ENCODE measurements at regions not wholly inside any gene's neighbourhood (a gene's known extent, or its start where the extent isn't known, plus 50 kb on each side); places are given as distances from the start of the nearest gene placed in this dataset.

DNA sequence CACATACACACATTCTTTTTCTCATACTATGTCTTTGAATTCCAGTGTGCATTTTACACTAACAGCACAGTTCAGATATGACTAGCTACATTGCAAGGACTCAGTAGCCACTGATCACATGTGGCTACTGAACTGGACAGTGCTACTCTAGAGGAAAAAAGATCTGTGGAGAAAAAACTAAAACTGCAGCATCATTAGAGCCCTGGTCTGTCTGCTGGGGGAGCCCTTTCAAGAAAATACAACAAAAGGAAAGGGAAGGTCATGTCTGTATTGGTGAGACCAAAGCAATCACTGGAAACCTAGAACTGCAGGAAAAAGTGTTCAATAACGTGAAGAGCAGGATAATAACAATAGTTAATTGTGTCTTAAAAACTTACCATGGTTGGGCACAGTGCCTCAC is 132.3 kb upstream of the JARID2 start:
- no peak overlapping the region for H3K27ac ChIP-seq (replicated peaks)
- TF ChIP-seq SPI1 (IDR thresholded peaks at IDR 0.05; ENCODE audit: borderline replicate concordance, low read depth): no peak
- TF ChIP-seq, protein P1, sequence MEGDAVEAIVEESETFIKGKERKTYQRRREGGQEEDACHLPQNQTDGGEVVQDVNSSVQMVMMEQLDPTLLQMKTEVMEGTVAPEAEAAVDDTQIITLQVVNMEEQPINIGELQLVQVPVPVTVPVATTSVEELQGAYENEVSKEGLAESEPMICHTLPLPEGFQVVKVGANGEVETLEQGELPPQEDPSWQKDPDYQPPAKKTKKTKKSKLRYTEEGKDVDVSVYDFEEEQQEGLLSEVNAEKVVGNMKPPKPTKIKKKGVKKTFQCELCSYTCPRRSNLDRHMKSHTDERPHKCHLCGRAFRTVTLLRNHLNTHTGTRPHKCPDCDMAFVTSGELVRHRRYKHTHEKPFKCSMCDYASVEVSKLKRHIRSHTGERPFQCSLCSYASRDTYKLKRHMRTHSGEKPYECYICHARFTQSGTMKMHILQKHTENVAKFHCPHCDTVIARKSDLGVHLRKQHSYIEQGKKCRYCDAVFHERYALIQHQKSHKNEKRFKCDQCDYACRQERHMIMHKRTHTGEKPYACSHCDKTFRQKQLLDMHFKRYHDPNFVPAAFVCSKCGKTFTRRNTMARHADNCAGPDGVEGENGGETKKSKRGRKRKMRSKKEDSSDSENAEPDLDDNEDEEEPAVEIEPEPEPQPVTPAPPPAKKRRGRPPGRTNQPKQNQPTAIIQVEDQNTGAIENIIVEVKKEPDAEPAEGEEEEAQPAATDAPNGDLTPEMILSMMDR (IDR thresholded peaks at IDR 0.05; ENCODE audit: insufficient read depth, low read length): no peak
- TF ChIP-seq POLR2AphosphoS5 (IDR thresholded peaks at IDR 0.05; ENCODE audit: low read depth): no peak
- TF ChIP-seq, protein P2, sequence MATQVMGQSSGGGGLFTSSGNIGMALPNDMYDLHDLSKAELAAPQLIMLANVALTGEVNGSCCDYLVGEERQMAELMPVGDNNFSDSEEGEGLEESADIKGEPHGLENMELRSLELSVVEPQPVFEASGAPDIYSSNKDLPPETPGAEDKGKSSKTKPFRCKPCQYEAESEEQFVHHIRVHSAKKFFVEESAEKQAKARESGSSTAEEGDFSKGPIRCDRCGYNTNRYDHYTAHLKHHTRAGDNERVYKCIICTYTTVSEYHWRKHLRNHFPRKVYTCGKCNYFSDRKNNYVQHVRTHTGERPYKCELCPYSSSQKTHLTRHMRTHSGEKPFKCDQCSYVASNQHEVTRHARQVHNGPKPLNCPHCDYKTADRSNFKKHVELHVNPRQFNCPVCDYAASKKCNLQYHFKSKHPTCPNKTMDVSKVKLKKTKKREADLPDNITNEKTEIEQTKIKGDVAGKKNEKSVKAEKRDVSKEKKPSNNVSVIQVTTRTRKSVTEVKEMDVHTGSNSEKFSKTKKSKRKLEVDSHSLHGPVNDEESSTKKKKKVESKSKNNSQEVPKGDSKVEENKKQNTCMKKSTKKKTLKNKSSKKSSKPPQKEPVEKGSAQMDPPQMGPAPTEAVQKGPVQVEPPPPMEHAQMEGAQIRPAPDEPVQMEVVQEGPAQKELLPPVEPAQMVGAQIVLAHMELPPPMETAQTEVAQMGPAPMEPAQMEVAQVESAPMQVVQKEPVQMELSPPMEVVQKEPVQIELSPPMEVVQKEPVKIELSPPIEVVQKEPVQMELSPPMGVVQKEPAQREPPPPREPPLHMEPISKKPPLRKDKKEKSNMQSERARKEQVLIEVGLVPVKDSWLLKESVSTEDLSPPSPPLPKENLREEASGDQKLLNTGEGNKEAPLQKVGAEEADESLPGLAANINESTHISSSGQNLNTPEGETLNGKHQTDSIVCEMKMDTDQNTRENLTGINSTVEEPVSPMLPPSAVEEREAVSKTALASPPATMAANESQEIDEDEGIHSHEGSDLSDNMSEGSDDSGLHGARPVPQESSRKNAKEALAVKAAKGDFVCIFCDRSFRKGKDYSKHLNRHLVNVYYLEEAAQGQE (IDR thresholded peaks at IDR 0.05; ENCODE audit: insufficient replicate concordance, low read depth): no peak
- DNase-seq (ENCODE audit: low read depth in 1 of 2, low spot score in 1 of 2): no peak

DNA sequence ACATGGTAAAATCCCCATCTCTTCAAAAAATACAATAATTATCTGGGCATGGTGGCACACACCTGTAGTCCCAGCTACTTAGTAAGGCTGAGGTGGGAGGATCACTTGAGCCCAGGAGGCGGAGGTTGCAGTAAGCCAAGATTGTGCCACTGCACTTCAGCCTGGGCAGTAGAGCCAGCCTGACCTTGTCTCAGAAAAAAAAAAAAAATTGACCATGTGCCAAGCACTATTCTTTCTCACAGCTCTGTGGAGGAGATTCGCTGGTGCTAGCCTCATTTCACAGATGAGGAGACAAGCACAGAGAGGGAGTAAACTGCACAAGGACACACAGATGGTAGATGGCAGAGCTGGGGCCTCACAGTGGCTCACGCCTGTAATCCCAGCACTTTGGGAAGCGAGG is 131.8 kb upstream of the JARID2 start:
- H3K27me3 ChIP-seq (ENCODE audit: insufficient read depth, poor library complexity, severe bottlenecking): no peaks in the 10 kb centered on the region
- H3K4me3 ChIP-seq (replicated peaks; ENCODE audit: insufficient read depth, low read length): no peak overlapping the region
- no peak overlapping the region for H3K27ac ChIP-seq (replicated peaks)
- no peak for DNase-seq (ENCODE audit: low read depth in 1 of 2, low spot score in 1 of 2)
- TF ChIP-seq GABPA (IDR thresholded peaks at IDR 0.05; ENCODE audit: low read depth) (no peak), POLR2AphosphoS5 (IDR thresholded peaks at IDR 0.05; ENCODE audit: low read depth) (no peak), SPI1 (IDR thresholded peaks at IDR 0.05; ENCODE audit: borderline replicate concordance, low read depth) (no peak)
- TF ChIP-seq, protein P1 (IDR thresholded peaks at IDR 0.05; ENCODE audit: insufficient read depth, low read length): no peak
- TF ChIP-seq, protein P2 (IDR thresholded peaks at IDR 0.05; ENCODE audit: insufficient replicate concordance, low read depth): no peak

More for the DNA sequence above, 132.3 kb upstream of the JARID2 start:
- Histone ChIP-seq H3K27me3 (ENCODE audit: insufficient read depth, poor library complexity, severe bottlenecking) (no peaks in the 10 kb centered on the region), H3K4me3 (replicated peaks; ENCODE audit: insufficient read depth, low read length) (no peak overlapping the region)

DNA sequence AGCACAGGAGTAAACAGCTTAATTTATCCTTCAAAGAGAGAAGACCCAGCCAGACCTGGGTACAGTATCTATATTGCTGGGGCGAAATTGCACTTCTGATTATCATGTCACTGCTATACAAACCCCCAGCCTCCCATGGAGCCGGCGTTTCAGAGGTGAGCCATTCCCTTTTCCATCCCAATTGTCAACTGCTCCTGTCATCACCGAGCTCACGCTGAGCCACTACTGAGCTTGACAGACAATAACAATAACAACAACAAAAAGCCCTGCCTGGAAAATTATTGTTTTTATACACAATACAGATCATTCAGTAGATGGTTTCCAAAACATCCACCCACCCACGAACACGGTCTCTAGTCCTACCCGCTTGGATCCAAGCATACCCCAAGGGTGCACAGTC is 129.0 kb upstream of the JARID2 start:
- no peaks in the 10 kb centered on the region for H3K27me3 ChIP-seq (ENCODE audit: insufficient read depth, poor library complexity, severe bottlenecking)
- TF ChIP-seq GABPA (IDR thresholded peaks at IDR 0.05; ENCODE audit: low read depth) (no peak), SPI1 (IDR thresholded peaks at IDR 0.05; ENCODE audit: borderline replicate concordance, low read depth) (no peak), POLR2AphosphoS5 (IDR thresholded peaks at IDR 0.05; ENCODE audit: low read depth) (no peak)
- TF ChIP-seq, protein P2 (IDR thresholded peaks at IDR 0.05; ENCODE audit: insufficient replicate concordance, low read depth): no peak
- TF ChIP-seq, protein P1 (IDR thresholded peaks at IDR 0.05; ENCODE audit: insufficient read depth, low read length): no peak
- DNase-seq (ENCODE audit: low read depth in 1 of 2, low spot score in 1 of 2): no peak
- H3K4me3 ChIP-seq (replicated peaks; ENCODE audit: insufficient read depth, low read length): no peak overlapping the region
- no peak overlapping the region for H3K27ac ChIP-seq (replicated peaks)

Data from HL-60 (cell line).